ENCODE measurements at regions not wholly inside any gene's neighbourhood (a gene's known extent, or its start where the extent isn't known, plus 50 kb on each side); places are given as distances from the start of the nearest gene placed in this dataset.

GRCh38 chr6:14783594-14783993 is 462.3 kb upstream of the JARID2 start:
- H3K4me1 ChIP-seq (ENCODE audit: insufficient read depth, low read length) = no peaks in the 10 kb centered on the region

GRCh38 chr6:14784596-14785492 is 461.0 kb upstream of the JARID2 start:
- no peaks in the 10 kb centered on the region for H3K79me2 ChIP-seq (ENCODE audit: insufficient read depth, low read length)
- DNase-seq (ENCODE audit: insufficient read length, low spot score, missing footprints) = no peak
- no peaks in the 10 kb centered on the region for H3K36me3 ChIP-seq (ENCODE audit: insufficient read depth, low read length)
- no peak for TF ChIP-seq CTCF (IDR thresholded peaks at IDR 0.05; ENCODE audit: extremely low read depth, low read depth, low read length)
- H4K20me1 ChIP-seq (ENCODE audit: insufficient read depth, low read length) = no peaks in the 10 kb centered on the region
- H3K9me3 ChIP-seq (ENCODE audit: low read depth, low read length) = no peaks in the 10 kb centered on the region
- no peaks in the 10 kb centered on the region for H3K4me1 ChIP-seq (ENCODE audit: insufficient read depth, low read length)
- H2AFZ ChIP-seq (ENCODE audit: low read length) = no peak overlapping the region
- H3K27ac ChIP-seq (ENCODE audit: low read depth, low read length) = no peak overlapping the region
- no peak overlapping the region for H3K4me3 ChIP-seq (ENCODE audit: insufficient read depth, low read length)
- no peak overlapping the region for H3K4me2 ChIP-seq (ENCODE audit: insufficient read depth, low read length)
- no peaks in the 10 kb centered on the region for H3K27me3 ChIP-seq (ENCODE audit: insufficient read depth, low read length)

More at GRCh38 chr6:14783594-14783993, 462.3 kb upstream of the JARID2 start:
- no peaks in the 10 kb centered on the region for H3K27me3 ChIP-seq (ENCODE audit: insufficient read depth, low read length)
- H3K79me2 ChIP-seq (ENCODE audit: insufficient read depth, low read length) = no peaks in the 10 kb centered on the region
- H2AFZ ChIP-seq (ENCODE audit: low read length) = no peak overlapping the region
- H3K4me3 ChIP-seq (ENCODE audit: insufficient read depth, low read length) = no peak overlapping the region
- DNase-seq (ENCODE audit: insufficient read length, low spot score, missing footprints) = no peak
- TF ChIP-seq CTCF (IDR thresholded peaks at IDR 0.05; ENCODE audit: extremely low read depth, low read depth, low read length) = no peak
- H3K27ac ChIP-seq (ENCODE audit: low read depth, low read length) = no peak overlapping the region
- H3K9me3 ChIP-seq (ENCODE audit: low read depth, low read length) = no peaks in the 10 kb centered on the region
- no peak overlapping the region for H3K4me2 ChIP-seq (ENCODE audit: insufficient read depth, low read length)
- no peaks in the 10 kb centered on the region for H4K20me1 ChIP-seq (ENCODE audit: insufficient read depth, low read length)
- H3K36me3 ChIP-seq (ENCODE audit: insufficient read depth, low read length) = no peaks in the 10 kb centered on the region

- H3K4me3 ChIP-seq (ENCODE audit: insufficient read depth, low read length) = no peak overlapping the region
- H3K27ac ChIP-seq (ENCODE audit: low read depth, low read length) = no peak overlapping the region
- no peaks in the 10 kb centered on the region for H3K4me1 ChIP-seq (ENCODE audit: insufficient read depth, low read length)
- H4K20me1 ChIP-seq (ENCODE audit: insufficient read depth, low read length) = no peaks in the 10 kb centered on the region
- H3K27me3 ChIP-seq (ENCODE audit: insufficient read depth, low read length) = no peaks in the 10 kb centered on the region
- H3K36me3 ChIP-seq (ENCODE audit: insufficient read depth, low read length) = no peaks in the 10 kb centered on the region
- no peak for DNase-seq (ENCODE audit: insufficient read length, low spot score, missing footprints)
- H3K4me2 ChIP-seq (ENCODE audit: insufficient read depth, low read length) = no peak overlapping the region
- no peaks in the 10 kb centered on the region for H3K9me3 ChIP-seq (ENCODE audit: low read depth, low read length)
- no peak overlapping the region for H2AFZ ChIP-seq (ENCODE audit: low read length)
- no peaks in the 10 kb centered on the region for H3K79me2 ChIP-seq (ENCODE audit: insufficient read depth, low read length)
- no peak for TF ChIP-seq CTCF (IDR thresholded peaks at IDR 0.05; ENCODE audit: extremely low read depth, low read depth, low read length)
Measured at GRCh38 chr6:14785493-14785790, 460.4 kb upstream of the JARID2 start.

- no peaks in the 10 kb centered on the region for H3K27me3 ChIP-seq (ENCODE audit: insufficient read depth, low read length)
- H3K4me3 ChIP-seq (ENCODE audit: insufficient read depth, low read length) = no peak overlapping the region
- H3K27ac ChIP-seq (ENCODE audit: low read depth, low read length) = no peak overlapping the region
- H2AFZ ChIP-seq (ENCODE audit: low read length) = no peak overlapping the region
- DNase-seq (ENCODE audit: insufficient read length, low spot score, missing footprints) = no peak
- no peak overlapping the region for H3K4me2 ChIP-seq (ENCODE audit: insufficient read depth, low read length)
- H3K9me3 ChIP-seq (ENCODE audit: low read depth, low read length) = no peaks in the 10 kb centered on the region
- H3K36me3 ChIP-seq (ENCODE audit: insufficient read depth, low read length) = no peaks in the 10 kb centered on the region
- TF ChIP-seq CTCF (IDR thresholded peaks at IDR 0.05; ENCODE audit: extremely low read depth, low read depth, low read length) = no peak
- no peaks in the 10 kb centered on the region for H3K4me1 ChIP-seq (ENCODE audit: insufficient read depth, low read length)
- H3K79me2 ChIP-seq (ENCODE audit: insufficient read depth, low read length) = no peaks in the 10 kb centered on the region
- no peaks in the 10 kb centered on the region for H4K20me1 ChIP-seq (ENCODE audit: insufficient read depth, low read length)
Measured at GRCh38 chr6:14786008-14786407, 459.9 kb upstream of the JARID2 start.
